ENCODE measurements at regions not wholly inside any gene's neighbourhood (a gene's known extent, or its start where the extent isn't known, plus 50 kb on each side); places are given as distances from the start of the nearest gene placed in this dataset.

GRCh38 chr1:209324901-209325871 is 258.3 kb upstream of the CAMK1G start:
- no peak overlapping the region for H3K4me3 ChIP-seq
- WGBS = 50% methylated on average over 5 of the region's 5 CpGs
- H3K36me3 ChIP-seq = no peaks in the 10 kb centered on the region
- TF ChIP-seq EP300 (IDR thresholded peaks at IDR 0.05) (no peak), POLR2AphosphoS5 (IDR thresholded peaks at IDR 0.05) (no peak), POLR2A (IDR thresholded peaks at IDR 0.05) (no peak), CTCF (IDR thresholded peaks at IDR 0.05) (no peak)
- H3K9me3 ChIP-seq = no peaks in the 10 kb centered on the region
- H3K27me3 ChIP-seq = no peaks in the 10 kb centered on the region
- DNase-seq (ENCODE audit: low spot score in 2 of 2) = no peak
- H3K27ac ChIP-seq = peak overlapping the region; percentile 14
- peaks cover 4% of the 10 kb centered on the region for H3K4me1 ChIP-seq

- Histone ChIP-seq H3K27me3 (no peaks in the 10 kb centered on the region), H3K9me3 (no peaks in the 10 kb centered on the region), H3K27ac (peak overlapping the region; percentile 14), H3K36me3 (no peaks in the 10 kb centered on the region), H3K4me1 (peaks cover 4% of the 10 kb centered on the region), H3K4me3 (no peak overlapping the region)
- TF ChIP-seq CTCF (IDR thresholded peaks at IDR 0.05) (no peak), POLR2A (IDR thresholded peaks at IDR 0.05) (no peak), POLR2AphosphoS5 (IDR thresholded peaks at IDR 0.05) (no peak), EP300 (IDR thresholded peaks at IDR 0.05) (no peak)
- no peak for DNase-seq (ENCODE audit: low spot score in 2 of 2)
- 27% methylated on average over 2 of the region's 2 CpGs for WGBS
These were observed 257.4 kb upstream of the CAMK1G start for GRCh38 chr1:209326076-209326475.

GRCh38 chr1:209326831-209327230 is 256.7 kb upstream of the CAMK1G start:
- H3K27ac ChIP-seq = no peak overlapping the region
- DNase-seq (ENCODE audit: low spot score in 2 of 2) = no peak
- H3K27me3 ChIP-seq = no peaks in the 10 kb centered on the region
- no peak for TF ChIP-seq POLR2AphosphoS5 (IDR thresholded peaks at IDR 0.05)
- TF ChIP-seq CTCF (IDR thresholded peaks at IDR 0.05) = no peak
- TF ChIP-seq EP300 (IDR thresholded peaks at IDR 0.05) = no peak
- TF ChIP-seq POLR2A (IDR thresholded peaks at IDR 0.05) = no peak
- H3K9me3 ChIP-seq = no peaks in the 10 kb centered on the region
- peaks cover 4% of the 10 kb centered on the region for H3K4me1 ChIP-seq
- H3K4me3 ChIP-seq = no peak overlapping the region
- H3K36me3 ChIP-seq = no peaks in the 10 kb centered on the region
- WGBS = 65% methylated on average over 7 of the region's 7 CpGs

GRCh38 chr1:209328196-209328595 is 255.3 kb upstream of the CAMK1G start:
- TF ChIP-seq CTCF (IDR thresholded peaks at IDR 0.05) (no peak), EP300 (IDR thresholded peaks at IDR 0.05) (no peak), POLR2A (IDR thresholded peaks at IDR 0.05) (no peak), POLR2AphosphoS5 (IDR thresholded peaks at IDR 0.05) (no peak)
- H3K4me1 ChIP-seq = peaks cover 4% of the 10 kb centered on the region
- H3K27ac ChIP-seq = no peak overlapping the region
- H3K9me3 ChIP-seq = no peaks in the 10 kb centered on the region
- no peak for DNase-seq (ENCODE audit: low spot score in 2 of 2)
- no peaks in the 10 kb centered on the region for H3K36me3 ChIP-seq
- no peaks in the 10 kb centered on the region for H3K27me3 ChIP-seq
- 36% methylated on average over 4 of the region's 4 CpGs for WGBS
- no peak overlapping the region for H3K4me3 ChIP-seq

GRCh38 chr1:209335178-209335577 is 248.3 kb upstream of the CAMK1G start:
- peak in 1 of 2 donors; percentile 68 for TF ChIP-seq CTCF (IDR thresholded peaks at IDR 0.05)
- no peak for TF ChIP-seq POLR2AphosphoS5 (IDR thresholded peaks at IDR 0.05)
- no peaks in the 10 kb centered on the region for H3K27me3 ChIP-seq
- H3K36me3 ChIP-seq = no peaks in the 10 kb centered on the region
- no peaks in the 10 kb centered on the region for H3K9me3 ChIP-seq
- no peak overlapping the region for H3K27ac ChIP-seq
- no peaks in the 10 kb centered on the region for H3K4me1 ChIP-seq
- DNase-seq (ENCODE audit: low spot score in 2 of 2) = no peak
- 44% methylated on average over 2 of the region's 2 CpGs for WGBS
- no peak overlapping the region for H3K4me3 ChIP-seq
